ENCODE measurements at regions not wholly inside any gene's neighbourhood (a gene's known extent, or its start where the extent isn't known, plus 50 kb on each side); places are given as distances from the start of the nearest gene placed in this dataset.
"Not testable (repeated sequence)": the region's sequence is repeated elsewhere in the genome, so short reads cannot be mapped to it uniquely, and the experiment has no call there.

DNA sequence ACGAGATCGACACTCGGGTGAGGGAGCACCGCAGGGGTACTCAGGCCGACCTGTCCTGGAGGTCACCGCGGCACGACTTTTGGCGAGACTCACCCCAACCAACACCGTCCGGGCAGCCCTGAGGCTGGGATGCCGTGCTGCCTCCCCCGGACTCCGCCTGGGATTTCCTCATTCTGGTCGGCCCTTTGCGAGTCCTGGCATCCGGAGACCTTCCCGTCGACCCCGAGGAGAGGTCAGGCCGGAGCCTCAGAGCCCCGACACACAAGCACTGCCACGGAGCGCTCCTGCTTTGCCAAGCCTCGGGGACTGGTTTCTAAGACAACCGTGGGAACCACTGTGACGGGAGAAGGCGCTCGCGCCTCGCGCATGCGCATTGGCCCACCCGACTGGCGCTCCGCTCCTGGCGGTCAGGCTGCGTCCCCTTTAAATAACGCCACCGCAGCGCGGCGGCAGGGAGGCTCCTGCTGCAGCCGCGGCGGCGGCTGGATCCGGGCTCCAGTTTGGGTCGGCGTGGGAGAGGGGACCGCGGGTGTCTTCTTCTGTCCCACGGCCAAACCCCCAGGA lies 166.4 kb upstream of the ZNF337 start:
- peak; percentile 90 for DNase-seq

DNA sequence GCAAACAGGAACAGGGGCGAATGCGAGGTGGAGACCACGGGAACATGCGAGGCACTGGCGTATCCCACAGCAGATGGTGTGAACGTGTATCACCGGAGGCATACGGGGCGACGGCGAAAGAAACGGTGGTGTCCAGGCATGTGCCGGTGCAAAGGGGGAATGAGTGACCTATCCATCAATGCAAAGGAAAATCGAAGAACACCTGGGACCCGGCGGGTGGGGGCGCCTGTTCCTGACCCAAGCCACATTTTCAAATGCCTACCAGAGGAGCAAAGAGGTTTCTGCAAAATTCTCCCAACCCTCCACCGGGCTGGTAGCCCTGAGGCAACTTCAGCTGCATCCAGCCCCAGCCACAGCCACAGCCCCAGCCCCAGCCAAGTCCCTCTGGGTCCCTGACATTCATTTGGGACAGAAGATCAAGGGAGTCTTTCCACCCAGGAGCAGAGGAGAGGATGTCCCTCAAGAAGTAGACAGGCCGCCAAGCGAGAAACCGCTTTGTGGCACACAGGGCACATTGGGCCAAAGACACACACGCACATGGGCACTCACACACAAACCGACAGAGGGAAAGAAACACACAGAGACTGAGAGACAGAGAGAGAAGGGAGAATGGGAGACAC lies 164.0 kb upstream of the ZNF337 start:
- no peak for DNase-seq

DNA sequence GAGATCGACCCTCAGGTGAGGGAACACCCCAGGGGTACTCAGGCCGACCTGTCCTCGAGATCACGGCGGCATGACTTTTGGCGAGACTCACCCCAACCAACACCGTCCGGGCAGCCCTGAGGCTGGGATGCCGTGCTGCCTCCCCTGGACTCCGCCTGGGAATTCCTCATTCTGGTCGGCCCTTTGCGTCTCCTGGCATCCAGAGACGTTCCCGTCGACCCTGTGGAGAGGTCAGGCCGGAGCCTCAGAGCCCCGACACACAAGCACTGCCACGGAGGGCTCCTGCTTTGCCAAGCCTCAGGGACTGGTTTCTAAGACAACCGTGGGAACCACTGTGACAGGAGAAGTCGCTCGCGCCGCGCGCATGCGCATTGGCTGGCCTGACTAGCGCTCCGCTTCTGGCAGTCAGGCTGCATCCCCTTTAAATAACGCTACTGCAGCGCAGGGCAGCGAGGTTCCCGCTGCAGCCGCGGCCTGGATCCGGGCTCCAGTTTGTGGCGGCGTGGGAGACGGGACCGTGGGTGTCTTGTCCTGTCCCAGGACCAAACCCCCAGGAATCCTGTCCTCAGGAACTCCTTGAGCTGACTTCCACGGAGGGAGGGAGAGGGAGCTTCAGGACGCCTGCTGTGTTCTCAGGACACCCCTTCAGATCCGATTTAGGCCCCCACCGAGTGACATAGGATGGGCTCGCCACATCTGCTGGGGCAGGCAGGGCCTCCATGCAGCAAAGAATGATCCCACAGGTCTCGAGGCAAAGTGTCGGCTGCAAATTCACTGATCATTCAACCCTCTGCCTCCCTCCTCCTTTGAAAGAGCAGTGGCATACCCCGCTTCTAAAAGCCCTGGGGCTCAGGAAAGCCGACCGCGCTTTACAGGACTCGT lies 163.2 kb upstream of the ZNF337 start:
- DNase-seq = no peak

DNA sequence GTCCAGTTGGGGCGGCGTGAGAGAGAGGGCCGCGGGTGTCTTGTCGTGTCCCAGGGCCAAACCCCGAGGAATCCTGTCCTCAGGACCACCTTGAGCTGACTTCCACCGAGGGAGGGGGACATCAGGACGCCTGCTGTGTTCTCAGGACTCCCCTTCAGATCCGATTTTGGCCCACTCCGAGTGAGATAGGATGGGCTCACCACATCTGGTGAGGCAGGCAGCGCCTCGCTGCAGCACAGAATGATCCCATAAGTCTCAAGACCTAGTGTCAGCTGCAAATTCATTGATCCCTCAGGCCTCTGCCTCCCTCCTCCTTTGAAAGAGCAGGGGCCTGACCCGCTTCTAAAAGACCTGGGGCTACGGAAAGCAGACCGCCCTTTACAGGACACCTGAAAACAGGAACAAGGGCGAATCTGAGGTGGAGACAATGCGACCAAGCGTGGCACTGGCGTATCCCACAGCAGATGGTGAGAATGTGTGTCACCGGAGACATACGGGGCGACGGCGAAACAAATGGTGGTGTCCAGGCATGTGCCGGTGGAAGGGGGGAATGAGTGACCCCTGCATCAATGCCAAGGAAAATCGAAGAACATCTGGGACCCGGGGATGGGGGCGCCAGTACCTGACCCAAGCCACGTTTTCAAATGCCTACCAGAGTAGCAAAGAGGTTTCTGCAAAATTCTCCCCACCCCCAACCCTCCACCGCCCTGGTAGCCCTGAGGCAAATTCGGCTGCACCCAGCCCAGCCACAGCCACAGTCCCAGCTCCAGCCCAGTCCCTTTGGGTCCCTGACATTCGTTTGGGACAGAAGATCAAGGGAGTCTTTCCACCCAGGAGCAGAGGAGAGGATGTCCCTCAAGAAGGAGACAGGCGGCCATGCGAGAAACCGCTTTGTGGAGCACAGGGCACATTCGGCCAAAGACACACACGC lies 162.1 kb upstream of the ZNF337 start:
- DNase-seq = no peak

DNA sequence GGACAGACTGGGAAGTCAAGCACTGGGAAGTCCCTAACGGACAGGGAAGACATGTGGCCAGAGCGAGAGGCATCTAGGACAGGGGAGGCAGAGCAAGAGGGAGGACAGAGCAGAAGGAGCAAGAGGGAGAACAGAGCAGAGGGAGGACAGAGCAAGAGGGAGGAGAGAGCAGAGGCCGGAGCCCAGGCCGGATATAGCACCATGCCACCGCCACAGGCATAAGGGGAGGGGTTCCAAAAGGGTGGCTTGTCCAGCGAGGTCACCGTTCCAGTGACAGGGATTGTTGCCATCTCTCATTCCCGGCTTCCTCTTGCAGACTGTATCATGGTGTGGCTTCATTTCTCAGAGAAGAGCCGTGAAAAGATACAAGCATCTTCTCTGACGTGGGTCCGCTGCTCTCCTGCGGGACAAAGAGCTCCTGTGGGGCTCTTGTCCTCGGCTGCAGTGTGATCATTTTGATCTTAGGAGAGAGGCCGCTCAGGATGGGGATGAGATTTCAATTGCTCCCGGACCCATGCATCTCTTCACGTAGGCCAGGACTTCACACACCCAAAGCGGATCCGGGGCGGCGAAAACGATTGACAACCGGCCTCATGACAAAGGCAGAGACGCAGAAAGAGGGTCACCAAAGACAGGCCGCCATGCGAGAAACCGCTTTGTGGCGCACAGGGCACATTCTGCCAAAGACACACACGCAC lies 160.6 kb upstream of the ZNF337 start:
- not testable (repeated sequence) for DNase-seq

DNA sequence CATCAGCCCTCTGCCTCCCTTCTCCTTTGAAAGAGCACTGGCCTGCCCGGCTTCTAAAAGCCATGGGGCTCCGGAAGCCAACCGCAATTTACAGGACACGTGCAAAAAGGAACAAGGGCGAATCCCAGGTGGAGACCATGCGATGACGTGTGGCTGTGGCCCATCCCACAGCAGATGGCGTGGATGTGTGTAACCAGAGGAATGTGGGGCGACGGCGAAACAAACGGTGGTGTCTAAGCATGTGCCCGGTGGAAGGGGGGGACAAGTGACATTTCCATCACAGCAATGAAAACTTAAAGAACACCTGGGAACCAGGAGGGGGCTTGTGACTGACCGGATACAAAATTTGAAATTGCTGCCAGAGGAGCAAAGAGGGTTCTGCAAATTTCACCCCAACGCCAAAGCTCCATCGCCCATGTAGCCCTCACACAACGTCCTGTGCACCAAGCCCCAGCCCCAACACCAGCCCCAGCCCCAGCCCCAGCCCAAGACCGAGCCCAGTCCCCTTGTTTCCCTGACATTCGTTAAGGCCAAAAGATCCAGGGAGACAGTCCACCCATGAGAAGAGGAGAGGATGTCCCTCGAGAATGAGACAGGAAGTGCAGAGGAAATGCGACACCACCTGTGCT lies 159.7 kb upstream of the ZNF337 start:
- DNase-seq = no peak

DNA sequence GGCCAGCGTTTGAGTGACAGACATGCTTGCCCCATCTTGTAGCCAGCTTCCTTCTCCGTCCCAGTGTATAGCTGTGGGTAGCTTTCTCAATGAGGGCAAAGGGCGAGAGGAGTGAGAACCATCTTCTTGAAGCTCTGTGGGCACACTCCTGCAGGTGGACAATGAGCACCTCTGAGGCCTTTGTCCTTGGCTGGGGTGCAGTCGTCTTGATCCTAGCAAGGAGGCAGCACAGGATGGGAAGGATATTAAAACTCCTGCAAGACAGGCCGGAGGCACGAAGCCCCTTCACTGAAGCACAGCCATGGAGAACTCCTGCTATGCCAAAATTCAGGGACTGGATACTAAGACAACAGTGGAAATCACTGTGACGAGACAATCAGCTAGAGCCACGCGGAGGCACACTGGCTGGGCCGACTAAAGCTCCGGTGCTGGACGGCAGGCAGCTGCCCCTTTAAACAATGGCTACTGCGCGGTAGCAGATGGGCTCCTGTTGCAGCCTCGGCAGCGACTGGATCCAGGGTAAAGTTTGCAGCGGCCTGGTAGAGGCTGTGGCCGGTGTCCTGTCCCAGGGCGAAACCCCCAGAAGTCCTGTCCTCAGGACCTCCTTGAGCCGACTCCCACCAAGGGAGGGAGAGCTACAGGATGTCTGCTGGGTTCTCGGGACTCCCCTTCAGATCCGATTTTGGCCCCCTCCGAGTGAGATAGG lies 159.0 kb upstream of the ZNF337 start:
- DNase-seq = not testable (repeated sequence)

DNA sequence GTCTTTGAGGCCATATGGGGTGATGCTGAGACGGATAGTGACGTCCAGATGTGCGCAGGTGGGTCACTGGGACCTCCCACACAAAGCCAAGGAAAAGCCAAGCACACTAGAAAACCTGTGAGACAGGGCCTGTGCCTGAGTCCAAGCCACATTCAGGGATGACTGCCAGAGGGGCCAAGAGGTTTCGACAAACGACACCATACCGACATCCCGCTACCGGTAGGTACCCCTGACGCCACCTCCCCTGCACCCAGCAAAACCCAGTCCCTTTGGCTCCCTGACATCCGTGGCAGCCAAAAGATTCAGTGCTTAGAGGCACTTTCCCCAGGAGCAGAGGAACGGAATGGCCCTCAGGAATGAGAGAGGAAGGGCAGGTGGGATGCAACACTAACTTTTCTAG lies 158.0 kb upstream of the ZNF337 start:
- DNase-seq = not testable (repeated sequence)

DNA sequence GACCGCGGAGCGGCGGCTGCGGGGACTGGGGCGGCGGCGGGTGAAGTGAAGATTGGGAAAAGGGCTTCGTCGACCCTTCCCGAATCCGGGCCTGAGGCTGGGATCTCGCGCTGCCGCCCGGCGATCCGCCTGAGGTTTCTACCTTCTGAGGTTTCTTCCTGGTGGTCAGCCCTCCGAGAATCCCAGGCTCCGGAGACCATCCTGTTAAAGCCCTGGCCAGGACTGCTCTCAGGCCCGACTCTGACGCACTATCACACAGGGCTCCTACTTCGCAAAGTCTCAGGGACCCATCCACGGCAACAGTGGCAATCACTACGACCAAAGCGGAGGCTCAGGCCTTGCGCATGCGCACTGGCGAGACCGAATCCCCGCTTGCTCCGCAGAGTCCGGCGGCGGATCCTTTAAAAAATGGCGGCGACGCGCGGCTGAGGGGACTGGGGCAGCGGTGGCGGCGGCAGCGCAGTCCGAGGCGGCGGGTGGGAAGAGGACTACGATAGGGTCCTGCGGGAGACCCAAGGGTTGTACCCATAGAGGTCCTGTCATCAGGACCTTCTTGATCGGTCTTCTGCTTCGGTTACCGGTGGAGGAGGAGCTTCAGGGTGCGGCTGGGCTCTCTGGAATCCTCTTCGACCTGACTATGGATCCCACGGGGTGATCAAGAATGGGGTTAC lies 157.2 kb upstream of the ZNF337 start:
- peak; percentile 92 for DNase-seq

DNA sequence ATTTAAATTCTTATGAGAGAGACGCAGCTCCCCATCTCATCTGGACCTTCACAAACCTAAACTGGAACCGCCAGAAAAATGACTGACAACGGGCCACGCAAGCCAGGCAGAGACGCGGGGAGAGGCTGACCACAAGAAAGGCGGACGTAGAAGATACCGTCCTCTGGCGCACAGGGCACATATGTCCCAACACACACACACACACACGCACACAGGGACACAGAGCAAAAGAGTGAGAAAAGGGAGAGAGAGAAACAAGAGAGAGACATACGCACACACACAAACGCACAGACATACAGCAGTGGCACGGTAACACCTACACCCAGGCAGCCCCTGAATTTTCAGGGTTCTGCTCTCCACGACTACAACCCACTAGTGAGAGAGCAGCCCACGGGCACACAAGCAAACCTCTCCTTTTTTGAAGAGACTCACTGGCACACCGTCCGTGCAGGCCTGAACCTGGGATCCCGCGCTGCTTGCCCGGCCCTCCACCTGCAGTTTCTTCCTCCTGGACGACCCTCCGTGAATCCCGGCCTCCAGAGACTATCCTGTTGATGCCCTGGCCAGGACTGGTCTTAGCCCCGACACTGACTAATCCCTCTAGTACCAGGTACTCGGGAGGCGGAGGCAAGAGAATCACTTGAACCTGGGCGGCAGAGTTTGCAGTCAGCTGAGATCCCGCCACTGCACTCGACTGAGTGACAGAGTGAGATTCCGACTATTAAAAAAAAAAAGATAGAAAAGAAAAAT lies 156.5 kb upstream of the ZNF337 start:
- not testable (repeated sequence) for DNase-seq

DNA sequence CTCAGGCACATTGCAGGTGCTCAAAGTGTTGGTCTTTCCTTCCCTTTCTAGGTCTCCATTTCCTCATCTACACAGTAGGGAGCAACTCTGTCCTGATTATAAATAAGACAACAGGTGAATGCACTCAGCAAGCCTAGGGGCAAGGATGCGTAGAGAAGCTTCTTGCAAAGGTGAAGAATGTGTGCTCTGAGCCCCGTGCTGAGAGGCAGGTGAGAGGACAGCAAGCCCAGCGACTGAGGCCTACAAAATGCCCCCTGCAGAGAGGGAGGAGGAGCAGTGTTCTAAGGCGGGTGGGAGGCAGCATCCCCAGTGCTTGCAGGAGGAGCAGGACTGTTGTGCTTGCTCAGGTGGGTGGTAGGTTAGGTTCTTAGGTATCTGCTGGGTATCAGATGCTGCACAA lies 153.5 kb upstream of the ZNF337 start:
- DNase-seq = not testable (repeated sequence)

DNA sequence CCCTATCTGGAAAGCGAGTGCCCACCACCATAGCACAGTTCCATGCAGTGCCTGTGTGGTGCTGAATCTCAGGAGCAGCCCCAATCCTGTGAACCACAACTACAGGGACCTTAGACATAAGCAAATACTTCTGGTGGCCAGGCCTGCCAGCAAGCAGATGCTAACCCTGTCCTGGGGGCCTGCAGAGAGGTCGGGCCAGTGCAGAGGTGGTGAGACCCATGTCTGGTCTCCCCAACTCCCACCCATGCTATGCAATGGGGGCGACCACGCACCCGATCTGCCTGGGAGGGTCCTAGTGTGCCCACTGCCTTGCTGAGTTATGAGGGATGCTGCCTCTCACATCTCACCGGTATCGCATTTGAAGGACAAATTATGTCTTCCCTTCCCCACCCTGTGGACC lies 151.6 kb upstream of the ZNF337 start:
- no peak for DNase-seq

DNA sequence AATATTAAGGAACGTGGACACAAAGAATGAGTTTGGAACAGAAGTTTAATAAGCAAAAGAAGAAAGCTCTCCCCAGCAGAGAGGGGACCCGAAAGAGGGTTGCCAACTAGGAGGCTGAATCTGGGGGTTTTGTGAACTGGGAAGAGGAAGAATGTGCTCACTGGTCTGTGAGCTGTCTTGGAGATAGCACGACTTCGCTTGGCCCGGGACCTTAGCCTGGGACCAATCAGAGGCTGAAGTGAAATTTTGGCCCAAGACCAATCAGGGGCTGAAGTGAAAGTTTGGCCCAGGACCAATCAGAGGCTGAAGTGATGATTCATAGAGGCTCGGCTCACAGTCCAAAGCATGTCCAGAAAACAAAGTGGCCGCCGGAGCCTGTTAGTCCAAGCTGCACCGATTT lies 148.0 kb upstream of the ZNF337 start:
- not testable (repeated sequence) for DNase-seq

DNA sequence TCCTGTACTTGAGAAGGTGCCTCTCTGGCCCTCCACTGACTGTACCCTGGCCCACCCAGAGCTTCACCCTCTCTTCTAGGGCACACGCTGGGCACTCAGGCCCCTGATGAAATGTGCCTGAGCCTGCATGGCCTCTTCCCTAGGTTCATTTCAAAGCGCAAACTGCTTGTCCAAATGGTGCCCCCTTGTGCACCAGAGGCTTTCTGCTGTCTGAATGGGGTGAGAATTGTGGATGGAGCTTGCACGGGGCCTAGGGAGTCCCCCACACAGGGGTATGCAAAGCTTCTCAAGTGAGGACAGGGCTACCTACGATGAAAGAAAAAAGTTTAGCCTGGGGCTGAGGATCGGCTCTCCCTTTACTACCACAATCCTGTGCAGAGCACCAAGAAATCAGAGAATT lies 116.9 kb upstream of the ZNF337 start:
- not testable (repeated sequence) for DNase-seq

DNA sequence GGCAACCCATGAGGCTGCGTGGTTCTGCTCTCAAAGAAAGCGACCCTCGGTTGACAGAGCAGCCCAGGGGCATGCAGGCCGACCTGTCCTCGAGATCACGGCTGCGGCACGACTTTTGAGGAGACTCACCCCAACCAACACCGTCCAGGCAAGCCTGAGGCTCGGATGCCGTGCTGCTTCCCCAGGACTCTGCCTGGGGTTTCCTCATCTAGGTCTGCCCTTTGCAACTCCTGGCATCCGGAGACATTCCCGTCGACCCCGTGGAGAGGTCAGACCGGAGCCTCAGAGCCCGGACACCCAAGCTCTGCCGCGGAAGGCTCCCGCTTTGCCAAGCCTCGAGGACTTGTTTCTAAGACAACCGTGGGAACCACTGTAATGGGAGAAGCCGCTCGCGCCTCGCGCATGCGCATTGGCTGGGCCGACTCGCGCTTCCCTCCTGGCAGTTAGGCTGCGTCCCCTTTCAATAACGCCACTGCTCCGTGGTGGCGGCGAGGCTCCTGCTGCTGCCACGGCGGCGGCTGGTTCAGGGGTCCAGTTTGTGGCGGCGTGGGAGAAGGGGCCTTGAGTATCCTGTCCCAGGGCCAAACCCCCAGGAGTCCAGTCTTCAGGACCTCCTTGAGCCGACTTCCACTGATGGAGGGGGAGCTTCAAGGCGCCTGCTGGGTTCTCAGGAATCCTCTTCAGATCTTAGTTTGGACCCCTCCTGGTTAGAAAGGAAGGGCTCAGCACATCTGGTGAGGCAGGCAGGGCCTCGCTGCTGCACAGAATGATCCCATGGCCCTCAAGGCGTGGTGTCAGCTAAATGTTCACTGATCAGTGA lies 101.7 kb upstream of the ZNF337 start:
- not testable (repeated sequence) for DNase-seq

DNA sequence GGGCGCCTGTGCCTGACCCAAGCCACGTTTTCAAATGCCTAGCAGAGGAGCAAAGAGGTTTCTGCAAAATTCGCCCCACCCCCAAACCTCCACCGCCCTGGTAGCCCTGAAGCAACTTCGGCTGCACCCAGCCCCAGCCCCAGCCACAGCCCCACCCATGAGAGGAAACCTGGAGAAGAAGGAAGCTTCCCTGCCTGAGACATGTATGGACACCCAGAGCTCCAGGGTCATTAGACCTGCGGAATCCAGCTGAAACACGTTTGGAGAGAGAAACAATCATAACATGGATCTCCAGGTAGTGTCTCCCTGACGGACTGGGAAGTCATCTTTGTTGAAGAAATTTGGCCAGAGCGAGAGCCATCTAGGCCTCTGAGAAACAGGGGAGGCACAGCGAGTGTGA lies 100.4 kb upstream of the ZNF337 start:
- DNase-seq = not testable (repeated sequence)

DNA sequence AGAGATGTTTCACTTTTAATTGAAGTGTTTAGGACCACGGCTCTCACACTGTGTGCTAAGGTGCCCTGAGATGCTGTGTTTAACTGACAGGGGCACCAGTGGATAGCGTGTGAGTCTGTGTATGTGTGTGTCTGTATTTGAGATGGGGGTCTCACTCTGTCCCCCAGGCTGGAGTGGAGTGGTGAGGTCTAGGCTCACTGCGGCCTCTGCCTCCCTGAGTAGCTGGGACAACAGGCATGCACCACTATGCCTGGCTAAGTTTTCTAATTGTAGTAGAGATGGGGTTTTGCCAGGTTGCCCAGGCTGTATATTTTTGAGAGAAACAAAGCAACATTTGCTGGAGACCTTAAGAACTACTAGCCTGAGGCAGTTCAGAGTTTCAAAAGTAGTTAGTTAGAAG lies 80.6 kb upstream of the ZNF337 start:
- DNase-seq = not testable (repeated sequence)

DNA sequence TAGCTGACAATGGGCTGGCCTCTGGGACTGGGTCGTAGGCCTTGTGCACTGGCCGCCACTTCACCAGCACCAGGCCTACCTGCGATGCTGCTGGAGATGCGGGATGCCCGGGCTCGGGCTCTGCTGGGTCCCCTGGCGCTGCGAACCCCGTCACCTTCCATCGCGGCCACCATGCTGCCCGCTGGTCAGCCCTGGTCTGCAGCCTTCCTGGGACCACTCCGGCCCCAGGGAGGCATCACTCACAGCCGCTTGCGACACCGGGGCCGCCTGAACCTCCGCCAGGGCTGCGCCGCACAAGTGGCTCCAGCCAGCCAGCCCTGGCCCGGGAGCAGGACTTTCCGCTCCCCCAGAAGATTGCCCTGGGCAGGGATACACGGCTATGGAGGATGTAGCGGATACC lies 78.1 kb upstream of the ZNF337 start:
- not testable (repeated sequence) for DNase-seq

DNA sequence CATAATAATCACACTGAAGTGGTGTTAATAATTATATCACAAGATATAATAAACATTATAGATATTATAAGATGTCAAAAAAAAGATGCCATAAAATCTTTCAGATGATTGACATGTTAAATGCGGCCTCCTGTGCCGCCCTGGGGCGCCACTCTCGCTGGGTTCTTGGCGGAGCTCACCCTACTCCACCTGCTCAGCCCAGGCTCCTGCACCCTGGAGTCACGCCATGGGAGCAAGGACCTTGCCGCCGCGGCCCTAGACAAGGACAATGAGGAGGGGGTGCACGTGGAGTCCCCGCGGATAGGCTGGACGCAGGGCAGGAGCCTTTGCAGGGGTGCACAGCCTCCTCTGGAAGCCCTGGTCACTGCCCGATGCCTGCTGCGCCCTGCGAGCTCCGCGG lies 77.5 kb upstream of the ZNF337 start:
- not testable (repeated sequence) for DNase-seq

All from right forelimb (tissue), 1 donor.